A549 (cell line): ENCODE measurements at regions not wholly inside any gene's neighbourhood (a gene's known extent, or its start where the extent isn't known, plus 50 kb on each side); places are given as distances from the start of the nearest gene placed in this dataset.

Experiments
- CHD4 ChIP-seq: fragments of 200-600 bp; sonication (generic); IDR thresholded peaks from 2 replicates; pipeline ENCODE4 v1.6.1; 2016; ENCODE audit warnings: antibody characterized with exemption, mild to moderate bottlenecking, borderline replicate concordance
- CTCF ChIP-seq: fragments of >200 bp; sonication (Bioruptor Twin); formaldehyde crosslinking; IDR thresholded peaks from 3 replicates; pipeline ENCODE4 v1.5.1; 2016
- EP300 ChIP-seq, 2 experiments: fragments of >200 bp; sonication (Bioruptor Twin); formaldehyde crosslinking; IDR thresholded peaks; 2 replicates in 1 of 2; 3 replicates in 1 of 2; pipeline ENCODE4 v1.6.1; 2016 to 2017
- ESRRA ChIP-seq: fragments of 150-350 bp; IDR thresholded peaks from 2 replicates; pipeline ENCODE4 v1.6.1; 2014; ENCODE audit warnings: mild to moderate bottlenecking, low read length, borderline replicate concordance
- JUNB ChIP-seq: fragments of >200 bp; sonication (Bioruptor Twin); formaldehyde crosslinking; IDR thresholded peaks from 2 replicates; pipeline ENCODE4 v1.6.1; 2016
- KDM1A ChIP-seq: fragments of 200-600 bp; sonication (generic); IDR thresholded peaks from 2 replicates; pipeline ENCODE4 v1.6.1; 2016; ENCODE audit warnings: low read depth, mild to moderate bottlenecking
- KDM5A ChIP-seq: fragments of 200-600 bp; sonication (generic); IDR thresholded peaks from 2 replicates; pipeline ENCODE4 v1.6.1; 2016; ENCODE audit warnings: antibody characterized with exemption, mild to moderate bottlenecking
- POLR2A ChIP-seq: IDR thresholded peaks from 2 replicates; pipeline ENCODE4 v1.6.1; 2012; ENCODE audit warnings: mild to moderate bottlenecking, low read length
- POLR2AphosphoS2 ChIP-seq: conservative IDR thresholded peaks from 2 replicates; pipeline ENCODE4 v1.6.1; 2012; ENCODE audit warnings: low read length, improper control_type of control experiment, inconsistent platforms
- RAD21 ChIP-seq, 2 experiments: fragments of >200 bp in 1 of 2; sonication (Bioruptor Twin) in 1 of 2; formaldehyde crosslinking in 1 of 2; IDR thresholded peaks in 1 of 2; conservative IDR thresholded peaks in 1 of 2; 2 replicates in 1 of 2; 3 replicates in 1 of 2; pipeline ENCODE4 v1.6.1; 2012 to 2018; ENCODE audit warnings: inconsistent platforms in 1 of 2
- REST ChIP-seq: fragments of 200-600 bp; sonication (generic); IDR thresholded peaks from 2 replicates; pipeline ENCODE4 v1.6.1; 2016; ENCODE audit warnings: antibody characterized with exemption, mild to moderate bottlenecking, moderate library complexity
- RFX5 ChIP-seq: fragments of 450-650 bp; IDR thresholded peaks from 2 replicates; pipeline ENCODE4 v1.7.1; 2014; ENCODE audit warnings: antibody characterized with exemption, mild to moderate bottlenecking, moderate library complexity
- TFCP2L1 ChIP-seq: fragments of 250-450 bp; sonication (Bioruptor Pico); IDR thresholded peaks from 2 replicates; pipeline ENCODE4 v1.5.0; 2021; ENCODE audit warnings: mild to moderate bottlenecking
- TF ChIP-seq, protein P1 (sequence below): fragments of 250-450 bp; sonication (Bioruptor Pico); IDR thresholded peaks from 2 replicates; pipeline ENCODE4 v1.5.0; 2020; ENCODE audit warnings: low read depth, mild to moderate bottlenecking, moderate library complexity

DNA sequence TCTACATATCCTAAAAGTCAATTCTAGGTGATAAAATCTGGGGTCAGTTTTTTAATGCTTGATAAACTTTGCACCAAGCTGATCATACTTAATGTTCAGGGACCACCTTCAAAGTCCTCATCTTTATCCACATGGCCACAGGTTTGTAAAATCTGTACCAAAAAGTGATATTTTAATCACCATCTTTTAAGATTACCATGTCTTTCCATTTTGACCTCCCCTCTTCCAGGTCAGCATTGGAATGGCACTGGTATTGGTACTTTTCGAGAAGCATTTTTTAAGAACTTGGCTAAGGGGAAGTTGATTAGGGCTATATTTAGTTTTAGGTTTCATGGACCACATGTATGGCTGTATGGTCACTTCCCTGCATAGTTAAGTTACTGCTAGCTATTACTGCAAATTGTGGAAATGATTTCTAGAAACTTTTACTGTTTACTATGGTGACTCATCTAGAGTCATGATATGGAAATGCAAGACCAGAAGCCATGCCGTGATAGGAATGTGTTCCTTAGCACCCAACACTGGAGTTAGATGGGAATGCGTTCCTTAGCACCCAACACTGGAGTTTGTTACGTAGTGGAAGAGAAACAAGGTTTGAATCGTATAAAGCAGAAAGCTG is 50.8 kb upstream of the ABLIM1 start:
- TF ChIP-seq EP300 (IDR thresholded peaks at IDR 0.05): no peak
- no peak for TF ChIP-seq CTCF
- TF ChIP-seq POLR2AphosphoS2: no peak
- TF ChIP-seq RFX5: no peak
- TF ChIP-seq JUNB: peak; percentile 70
- no peak for TF ChIP-seq CHD4
- TF ChIP-seq, protein P1, sequence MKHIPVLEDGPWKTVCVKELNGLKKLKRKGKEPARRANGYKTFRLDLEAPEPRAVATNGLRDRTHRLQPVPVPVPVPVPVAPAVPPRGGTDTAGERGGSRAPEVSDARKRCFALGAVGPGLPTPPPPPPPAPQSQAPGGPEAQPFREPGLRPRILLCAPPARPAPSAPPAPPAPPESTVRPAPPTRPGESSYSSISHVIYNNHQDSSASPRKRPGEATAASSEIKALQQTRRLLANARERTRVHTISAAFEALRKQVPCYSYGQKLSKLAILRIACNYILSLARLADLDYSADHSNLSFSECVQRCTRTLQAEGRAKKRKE (CRISPR knock-in tag): no peak
- no peak for TF ChIP-seq REST
- TF ChIP-seq KDM5A: no peak
- 0 out of 5 replicates have a peak, but pooled peaks of 1 of the 2 experiments have one; percentile 14 for TF ChIP-seq RAD21 (conservative IDR thresholded peaks at IDR 0.05 in 1 of 2, IDR thresholded peaks at IDR 0.05 in 1 of 2)
- TF ChIP-seq TFCP2L1 (CRISPR knock-in tag): no peak
- TF ChIP-seq POLR2A: no peak
- TF ChIP-seq KDM1A: no peak
- TF ChIP-seq ESRRA: no peak
